ENCODE measurements at regions not wholly inside any gene's neighbourhood (a gene's known extent, or its start where the extent isn't known, plus 50 kb on each side); places are given as distances from the start of the nearest gene placed in this dataset.
"Not testable (repeated sequence)": the region's sequence is repeated elsewhere in the genome, so short reads cannot be mapped to it uniquely, and the experiment has no call there.

GRCh38 chr18:11506856-11507255, 102.5 kb upstream of the SLC35G4 start:
- DNase-seq: no peak

- no peak for DNase-seq
These were observed 103.4 kb upstream of the SLC35G4 start for GRCh38 chr18:11505993-11506392.

GRCh38 chr18:11504962-11505361, 104.4 kb upstream of the SLC35G4 start:
- no peak for DNase-seq

GRCh38 chr18:11502368-11502767, 107.0 kb upstream of the SLC35G4 start:
- DNase-seq: peak; percentile 62

GRCh38 chr18:11501352-11501751, 108.0 kb upstream of the SLC35G4 start:
- no peak for DNase-seq

GRCh38 chr18:11500153-11501122, 109.0 kb upstream of the SLC35G4 start:
- peak; percentile 100 for DNase-seq

- DNase-seq: peak; percentile 28
These were observed 110.6 kb upstream of the SLC35G4 start for GRCh38 chr18:11498821-11499220.

GRCh38 chr18:11497585-11497984, 111.8 kb upstream of the SLC35G4 start:
- peak; percentile 81 for DNase-seq

GRCh38 chr18:11496526-11497172, 112.7 kb upstream of the SLC35G4 start:
- no peak for DNase-seq

- peak; percentile 51 for DNase-seq
These were observed 114.0 kb upstream of the SLC35G4 start for GRCh38 chr18:11495441-11495840.

- DNase-seq: peak; percentile 69
These were observed 115.3 kb upstream of the SLC35G4 start for GRCh38 chr18:11494107-11494506.

GRCh38 chr18:11489266-11489899, 120.0 kb upstream of the SLC35G4 start:
- DNase-seq: no peak

- DNase-seq: peak; percentile 80
These were observed 121.2 kb upstream of the SLC35G4 start for GRCh38 chr18:11488175-11488574.

- no peak for DNase-seq
These were observed 122.0 kb upstream of the SLC35G4 start for GRCh38 chr18:11487390-11487789.

- no peak for DNase-seq
These were observed 127.1 kb upstream of the SLC35G4 start for GRCh38 chr18:11482271-11482670.

GRCh38 chr18:11480692-11481091, 128.7 kb upstream of the SLC35G4 start:
- no peak for DNase-seq

- DNase-seq: not testable (repeated sequence)
These were observed 130.4 kb upstream of the SLC35G4 start for GRCh38 chr18:11479031-11479430.

- no peak for DNase-seq
These were observed 138.5 kb upstream of the SLC35G4 start for GRCh38 chr18:11470941-11471340.

- no peak for DNase-seq
These were observed 140.8 kb upstream of the SLC35G4 start for GRCh38 chr18:11468617-11469016.

GRCh38 chr18:11468120-11468519, 141.3 kb upstream of the SLC35G4 start:
- DNase-seq: no peak

GRCh38 chr18:11467611-11468010, 141.8 kb upstream of the SLC35G4 start:
- no peak for DNase-seq

GRCh38 chr18:11464129-11464528, 145.3 kb upstream of the SLC35G4 start:
- DNase-seq: no peak

GRCh38 chr18:11458447-11458846, 150.9 kb upstream of the SLC35G4 start:
- no peak for DNase-seq

- DNase-seq: not testable (repeated sequence)
These were observed 151.5 kb upstream of the SLC35G4 start for GRCh38 chr18:11457853-11458252.
